ENCODE measurements at regions not wholly inside any gene's neighbourhood (a gene's known extent, or its start where the extent isn't known, plus 50 kb on each side); places are given as distances from the start of the nearest gene placed in this dataset.

DNA sequence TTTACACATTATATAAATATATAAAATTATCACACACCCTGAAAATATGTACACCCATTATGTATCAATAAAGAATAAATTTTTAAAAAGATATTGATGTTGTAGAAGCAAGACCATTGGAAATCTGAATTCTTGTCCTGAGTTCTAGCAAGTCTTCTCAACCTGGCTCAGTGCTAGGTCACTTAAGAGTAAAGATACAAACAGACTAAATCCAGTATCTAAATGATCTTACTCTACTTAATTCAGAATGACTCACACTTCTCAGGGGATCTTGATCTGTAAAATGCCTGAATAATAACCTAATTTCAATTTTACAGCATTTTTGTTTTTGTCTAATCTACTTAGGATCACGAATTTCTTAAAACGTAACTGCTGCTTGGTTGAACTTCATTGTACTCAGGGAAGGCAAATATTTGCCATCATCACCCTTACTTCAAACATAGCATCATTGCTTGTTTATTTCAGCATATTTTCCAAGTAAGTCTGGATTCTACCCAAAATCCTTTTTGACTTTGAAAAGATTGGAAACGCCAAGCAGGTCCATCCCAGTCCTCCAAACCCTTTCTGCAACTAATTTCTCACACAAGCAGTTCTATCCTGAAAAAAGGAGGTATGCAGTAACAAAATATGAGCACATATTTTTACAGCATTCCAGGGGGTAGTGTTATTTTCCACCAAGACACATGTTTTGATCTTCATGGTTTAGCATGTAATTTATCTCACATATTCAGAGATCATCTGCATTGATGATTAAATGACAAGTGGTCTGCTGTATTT is 582.6 kb downstream of the PSAT1 start:
- ChIA-PET POLR2A (no interaction called here), CTCF (no interaction called here)
- dilution Hi-C loops (cut with MboI; ENCODE audit: extremely low pct_ligation_motif_present, low sequenced_read_pairs), result no loop called here
- intact Hi-C loops (cut with micrococcal nuclease), result no loop called here
- Histone ChIP-seq H2AFZ (ENCODE audit: low read depth, low read length) (no peak overlapping the region), H3K4me3 (replicated peaks in 1 of 3; ENCODE audit: insufficient read depth in 1 of 3, low read depth in 1 of 3, low read length in 3 of 3) (no peak overlapping the region), H3K9ac (replicated peaks; ENCODE audit: extremely low read depth, insufficient read depth, low read length) (no peak overlapping the region), H4K20me1 (replicated peaks; ENCODE audit: control insufficient read depth, extremely low read depth, insufficient read depth, low read length) (no peaks in the 10 kb centered on the region), H3K36me3 (ENCODE audit: control insufficient read depth in 2 of 2, extremely low read depth in 1 of 2, insufficient read depth in 2 of 2, low read length in 2 of 2) (no peaks in the 10 kb centered on the region), H3K9me1 (replicated peaks; ENCODE audit: control insufficient read depth, extremely low read depth, insufficient read depth, low read length) (no peaks in the 10 kb centered on the region), H3K4me2 (ENCODE audit: insufficient read depth, low read length) (no peak overlapping the region), H3K9me3 (replicated peaks; ENCODE audit: control insufficient read depth, insufficient read depth, low read length) (no peaks in the 10 kb centered on the region), H3K4me1 (ENCODE audit: control insufficient read depth, extremely low read depth, insufficient read depth, low read length) (no peaks in the 10 kb centered on the region), H3K79me2 (ENCODE audit: control insufficient read depth, insufficient read depth, low read length) (no peaks in the 10 kb centered on the region), H3K27ac (ENCODE audit: insufficient read depth, low read depth, low read length) (no peak overlapping the region), H3K27me3 (ENCODE audit: control insufficient read depth in 2 of 2, insufficient read depth in 2 of 2, low read length in 2 of 2) (no peaks in the 10 kb centered on the region)
- TF ChIP-seq, protein P1, sequence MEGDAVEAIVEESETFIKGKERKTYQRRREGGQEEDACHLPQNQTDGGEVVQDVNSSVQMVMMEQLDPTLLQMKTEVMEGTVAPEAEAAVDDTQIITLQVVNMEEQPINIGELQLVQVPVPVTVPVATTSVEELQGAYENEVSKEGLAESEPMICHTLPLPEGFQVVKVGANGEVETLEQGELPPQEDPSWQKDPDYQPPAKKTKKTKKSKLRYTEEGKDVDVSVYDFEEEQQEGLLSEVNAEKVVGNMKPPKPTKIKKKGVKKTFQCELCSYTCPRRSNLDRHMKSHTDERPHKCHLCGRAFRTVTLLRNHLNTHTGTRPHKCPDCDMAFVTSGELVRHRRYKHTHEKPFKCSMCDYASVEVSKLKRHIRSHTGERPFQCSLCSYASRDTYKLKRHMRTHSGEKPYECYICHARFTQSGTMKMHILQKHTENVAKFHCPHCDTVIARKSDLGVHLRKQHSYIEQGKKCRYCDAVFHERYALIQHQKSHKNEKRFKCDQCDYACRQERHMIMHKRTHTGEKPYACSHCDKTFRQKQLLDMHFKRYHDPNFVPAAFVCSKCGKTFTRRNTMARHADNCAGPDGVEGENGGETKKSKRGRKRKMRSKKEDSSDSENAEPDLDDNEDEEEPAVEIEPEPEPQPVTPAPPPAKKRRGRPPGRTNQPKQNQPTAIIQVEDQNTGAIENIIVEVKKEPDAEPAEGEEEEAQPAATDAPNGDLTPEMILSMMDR (IDR thresholded peaks at IDR 0.05; ENCODE audit: extremely low read depth in 1 of 2, insufficient read depth in 1 of 2, low read depth in 1 of 2, low read length in 2 of 2), result no peak
- TF ChIP-seq MYC (IDR thresholded peaks at IDR 0.05; ENCODE audit: low read depth, low read length), result no peak
- TF ChIP-seq EZH2 (IDR thresholded peaks at IDR 0.05; ENCODE audit: borderline replicate concordance, low read depth, low read length, severe bottlenecking), result no peak
- no peak for TF ChIP-seq POLR2AphosphoS5 (IDR thresholded peaks at IDR 0.05; ENCODE audit: insufficient read depth, low read depth, low read length)
- TF ChIP-seq, protein P2, sequence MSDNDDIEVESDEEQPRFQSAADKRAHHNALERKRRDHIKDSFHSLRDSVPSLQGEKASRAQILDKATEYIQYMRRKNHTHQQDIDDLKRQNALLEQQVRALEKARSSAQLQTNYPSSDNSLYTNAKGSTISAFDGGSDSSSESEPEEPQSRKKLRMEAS (IDR thresholded peaks at IDR 0.05; ENCODE audit: insufficient read depth, insufficient read length), result no peak
- no peak for TF ChIP-seq JUN (IDR thresholded peaks at IDR 0.05; ENCODE audit: borderline replicate concordance, insufficient read depth, insufficient read length, low read depth)
- no peak for TF ChIP-seq GATA2 (IDR thresholded peaks at IDR 0.05; ENCODE audit: insufficient read depth, insufficient read length, low read depth, low read length)
- BruUV-seq (replicated peaks), result no TSS peak
- DNase-seq (ENCODE audit: low read depth, low spot score) (no peak), FAIRE-seq (no peak)
